ENCODE measurements at regions not wholly inside any gene's neighbourhood (a gene's known extent, or its start where the extent isn't known, plus 50 kb on each side); places are given as distances from the start of the nearest gene placed in this dataset.
"Not testable (repeated sequence)": the region's sequence is repeated elsewhere in the genome, so short reads cannot be mapped to it uniquely, and the experiment has no call there.

GRCh38 chr7:69540287-69540686, 58.0 kb upstream of the AUTS2 start:
- no peak for TF ChIP-seq CTCF (IDR thresholded peaks at IDR 0.05; ENCODE audit: insufficient read depth, low read length, severe bottlenecking)
- Histone ChIP-seq H3K36me3 (ENCODE audit: control insufficient read depth, insufficient read depth, low read length) (no peaks in the 10 kb centered on the region), H3K4me3 (ENCODE audit: low read depth, low read length) (no peak overlapping the region), H3K27me3 (ENCODE audit: control insufficient read depth, insufficient read depth, low read length) (no peaks in the 10 kb centered on the region)
- FAIRE-seq (no peak), DNase-seq (ENCODE audit: low read depth) (no peak)

- not testable (repeated sequence) for FAIRE-seq; DNase-seq (ENCODE audit: low read depth); H3K27me3 ChIP-seq (ENCODE audit: control insufficient read depth, insufficient read depth, low read length); H3K36me3 ChIP-seq (ENCODE audit: control insufficient read depth, insufficient read depth, low read length); H3K4me3 ChIP-seq (ENCODE audit: low read depth, low read length)
These were observed 56.4 kb upstream of the AUTS2 start for GRCh38 chr7:69541779-69542432.

GRCh38 chr7:69545175-69545574, 53.1 kb upstream of the AUTS2 start:
- TF ChIP-seq CTCF (IDR thresholded peaks at IDR 0.05; ENCODE audit: insufficient read depth, low read length, severe bottlenecking), result no peak
- Histone ChIP-seq H3K36me3 (ENCODE audit: control insufficient read depth, insufficient read depth, low read length) (no peaks in the 10 kb centered on the region), H3K4me3 (ENCODE audit: low read depth, low read length) (no peak overlapping the region), H3K27me3 (ENCODE audit: control insufficient read depth, insufficient read depth, low read length) (no peaks in the 10 kb centered on the region)
- DNase-seq (ENCODE audit: low read depth), result no peak
- FAIRE-seq, result no peak
